ENCODE measurements at regions not wholly inside any gene's neighbourhood (a gene's known extent, or its start where the extent isn't known, plus 50 kb on each side); places are given as distances from the start of the nearest gene placed in this dataset.

DNA sequence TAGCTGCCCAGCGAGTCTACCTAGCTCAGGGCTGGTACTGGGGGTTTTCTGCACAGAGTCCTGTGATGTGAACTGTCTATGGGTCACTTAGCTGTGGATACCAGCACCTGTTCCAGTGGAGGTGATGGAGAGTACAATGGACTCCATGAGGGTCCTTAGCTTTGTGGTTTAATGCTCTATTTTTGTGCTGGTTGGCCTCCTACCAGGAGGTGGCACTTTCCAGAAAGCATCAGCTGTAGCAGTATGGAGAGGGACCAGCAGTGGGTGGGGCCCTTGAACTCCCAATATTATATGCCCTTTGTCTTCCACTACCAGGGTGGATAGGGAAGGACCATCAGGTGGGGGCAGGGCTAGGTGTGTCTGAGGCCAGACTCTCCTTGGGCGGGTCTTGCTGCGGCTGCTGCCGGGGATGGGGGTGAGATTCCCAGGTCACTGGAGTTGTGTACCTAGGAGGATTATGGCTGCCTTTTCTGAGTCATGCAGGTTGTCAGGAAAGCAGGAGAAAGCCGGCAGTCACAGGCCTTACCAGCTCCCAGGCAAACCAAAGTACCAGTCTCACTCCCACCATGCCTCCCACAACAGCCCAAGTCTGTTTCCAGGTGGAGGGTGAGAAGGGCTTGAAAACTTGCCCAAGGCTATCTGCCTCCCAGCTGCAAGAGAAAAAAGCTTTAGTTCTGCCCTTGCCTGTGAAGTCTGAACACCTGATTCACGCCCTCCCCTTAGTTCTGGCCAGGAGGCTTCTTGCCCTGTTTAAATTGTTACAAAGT lies 163.0 kb upstream of the NUDT4 start:
- Histone ChIP-seq H3K4me3 (no peak overlapping the region), H3K4me1 (peaks cover 8% of the 10 kb centered on the region), H3K27ac (replicated peaks) (no peak overlapping the region), H3K27me3 (ENCODE audit: low read depth) (no peaks in the 10 kb centered on the region), H3K36me3 (no peaks in the 10 kb centered on the region), H3K9me3 (replicated peaks) (peaks cover 7% of the 10 kb centered on the region)
- intact Hi-C loops (cut with micrococcal nuclease), result no loop called here
- TF ChIP-seq, protein P1, sequence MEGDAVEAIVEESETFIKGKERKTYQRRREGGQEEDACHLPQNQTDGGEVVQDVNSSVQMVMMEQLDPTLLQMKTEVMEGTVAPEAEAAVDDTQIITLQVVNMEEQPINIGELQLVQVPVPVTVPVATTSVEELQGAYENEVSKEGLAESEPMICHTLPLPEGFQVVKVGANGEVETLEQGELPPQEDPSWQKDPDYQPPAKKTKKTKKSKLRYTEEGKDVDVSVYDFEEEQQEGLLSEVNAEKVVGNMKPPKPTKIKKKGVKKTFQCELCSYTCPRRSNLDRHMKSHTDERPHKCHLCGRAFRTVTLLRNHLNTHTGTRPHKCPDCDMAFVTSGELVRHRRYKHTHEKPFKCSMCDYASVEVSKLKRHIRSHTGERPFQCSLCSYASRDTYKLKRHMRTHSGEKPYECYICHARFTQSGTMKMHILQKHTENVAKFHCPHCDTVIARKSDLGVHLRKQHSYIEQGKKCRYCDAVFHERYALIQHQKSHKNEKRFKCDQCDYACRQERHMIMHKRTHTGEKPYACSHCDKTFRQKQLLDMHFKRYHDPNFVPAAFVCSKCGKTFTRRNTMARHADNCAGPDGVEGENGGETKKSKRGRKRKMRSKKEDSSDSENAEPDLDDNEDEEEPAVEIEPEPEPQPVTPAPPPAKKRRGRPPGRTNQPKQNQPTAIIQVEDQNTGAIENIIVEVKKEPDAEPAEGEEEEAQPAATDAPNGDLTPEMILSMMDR (IDR thresholded peaks at IDR 0.05; ENCODE audit: borderline replicate concordance), result no peak
- DNase-seq, result no peak

DNA sequence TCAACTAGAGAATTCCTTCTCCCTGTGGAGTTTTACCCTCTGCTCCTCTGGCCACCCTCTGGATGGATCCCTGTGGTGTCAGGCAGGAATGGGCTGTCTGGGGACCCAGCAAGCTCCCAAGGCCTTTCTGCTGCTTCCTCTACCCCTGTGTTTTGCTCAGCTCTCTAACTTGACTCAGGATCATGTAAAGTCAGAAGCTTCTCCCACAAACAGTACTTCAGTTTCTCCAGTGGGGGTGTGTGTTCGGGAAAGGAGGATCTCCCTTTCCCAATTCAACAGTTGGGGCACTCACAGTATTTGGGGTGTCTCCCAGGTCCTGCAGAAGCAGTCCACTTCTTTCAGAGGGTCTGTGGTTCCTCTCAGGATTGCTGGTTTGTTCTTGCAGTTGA lies 162.4 kb upstream of the NUDT4 start:
- DNase-seq, result no peak
- Histone ChIP-seq H3K27ac (replicated peaks) (no peak overlapping the region), H3K9me3 (replicated peaks) (peaks cover 7% of the 10 kb centered on the region), H3K27me3 (ENCODE audit: low read depth) (no peaks in the 10 kb centered on the region), H3K4me3 (no peak overlapping the region), H3K36me3 (no peaks in the 10 kb centered on the region), H3K4me1 (peaks cover 11% of the 10 kb centered on the region)
- TF ChIP-seq, protein P1 (IDR thresholded peaks at IDR 0.05; ENCODE audit: borderline replicate concordance), result no peak
- intact Hi-C loops (cut with micrococcal nuclease), result no loop called here

GRCh38 chr12:93219947-93220346 lies 157.8 kb upstream of the NUDT4 start:
- no peak for DNase-seq
- peaks cover 33% of the 10 kb centered on the region for H3K4me1 ChIP-seq
- H3K27ac ChIP-seq (replicated peaks), result peak overlapping the region; percentile 52
- intact Hi-C loops (cut with micrococcal nuclease), result no loop called here
- H3K36me3 ChIP-seq, result no peaks in the 10 kb centered on the region
- peaks cover 10% of the 10 kb centered on the region for H3K9me3 ChIP-seq (replicated peaks)
- no peaks in the 10 kb centered on the region for H3K27me3 ChIP-seq (ENCODE audit: low read depth)
- no peak overlapping the region for H3K4me3 ChIP-seq
- TF ChIP-seq, protein P1 (IDR thresholded peaks at IDR 0.05; ENCODE audit: borderline replicate concordance), result no peak

- Histone ChIP-seq H3K27me3 (ENCODE audit: low read depth) (no peaks in the 10 kb centered on the region), H3K9me3 (replicated peaks) (peaks cover 10% of the 10 kb centered on the region), H3K4me1 (peaks cover 33% of the 10 kb centered on the region), H3K36me3 (no peaks in the 10 kb centered on the region), H3K27ac (replicated peaks) (no peak overlapping the region), H3K4me3 (no peak overlapping the region)
- TF ChIP-seq, protein P1 (IDR thresholded peaks at IDR 0.05; ENCODE audit: borderline replicate concordance), result no peak
- intact Hi-C loops (cut with micrococcal nuclease), result no loop called here
- no peak for DNase-seq
Measured at GRCh38 chr12:93221841-93222240, 155.9 kb upstream of the NUDT4 start.

DNA sequence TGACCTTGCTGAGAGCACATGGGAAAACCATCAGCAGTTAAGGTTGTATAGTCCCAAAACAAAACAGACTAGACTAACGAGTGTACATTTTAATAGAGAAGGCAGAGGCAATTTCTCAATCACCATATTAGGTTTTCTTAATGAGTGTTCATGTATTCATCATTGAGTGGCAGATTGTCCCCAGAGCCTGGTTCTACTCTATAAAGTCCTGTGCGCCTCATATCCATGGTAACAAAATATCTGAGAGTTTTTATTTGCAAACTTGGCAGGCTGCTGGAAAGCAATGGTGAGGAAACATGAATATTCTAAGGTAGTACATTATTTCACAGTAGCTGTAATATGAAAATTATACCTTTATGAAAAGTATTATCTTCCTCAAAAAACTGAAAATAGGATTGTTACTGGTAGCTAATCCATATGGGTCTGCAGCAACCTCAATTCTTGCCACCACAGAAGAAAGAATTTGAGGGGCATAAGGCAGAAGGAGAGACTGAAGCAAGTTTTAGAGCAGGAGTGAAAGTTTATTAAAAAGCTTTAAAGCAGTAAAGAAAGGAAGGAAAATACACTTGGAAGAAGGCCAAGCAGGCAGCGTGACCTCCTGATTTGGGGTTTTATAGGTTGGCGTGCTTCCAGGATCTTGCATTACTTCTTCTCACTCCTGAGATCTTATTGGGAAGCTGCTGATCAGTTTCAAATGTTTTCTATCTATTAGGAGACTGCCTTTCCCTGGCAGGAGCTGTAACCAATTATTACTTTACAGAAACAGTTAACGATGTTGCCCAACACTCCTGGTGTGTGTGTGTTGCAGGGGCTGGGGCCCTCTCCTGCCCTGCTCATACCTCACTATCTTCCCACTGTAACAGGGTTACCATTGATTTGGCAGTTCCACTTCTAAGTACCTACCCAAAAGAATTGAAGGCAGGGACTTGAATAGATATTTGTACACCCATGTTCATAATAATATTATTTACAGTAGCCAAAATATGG lies 154.0 kb upstream of the NUDT4 start:
- peaks cover 33% of the 10 kb centered on the region for H3K4me1 ChIP-seq
- H3K36me3 ChIP-seq, result no peaks in the 10 kb centered on the region
- intact Hi-C loops (cut with micrococcal nuclease), result no loop called here
- DNase-seq, result no peak
- H3K27ac ChIP-seq (replicated peaks), result peak overlapping the region; percentile 50
- H3K27me3 ChIP-seq (ENCODE audit: low read depth), result no peaks in the 10 kb centered on the region
- peaks cover 20% of the 10 kb centered on the region for H3K9me3 ChIP-seq (replicated peaks)
- TF ChIP-seq, protein P1 (IDR thresholded peaks at IDR 0.05; ENCODE audit: borderline replicate concordance), result no peak
- no peak overlapping the region for H3K4me3 ChIP-seq
